ENCODE measurements at regions not wholly inside any gene's neighbourhood (a gene's known extent, or its start where the extent isn't known, plus 50 kb on each side); places are given as distances from the start of the nearest gene placed in this dataset.

- TF ChIP-seq ZNF384 (IDR thresholded peaks at IDR 0.05) (no peak), BHLHE40 (IDR thresholded peaks at IDR 0.05; ENCODE audit: borderline replicate concordance) (no peak), FOXK2 (IDR thresholded peaks at IDR 0.05) (no peak), FOXM1 (IDR thresholded peaks at IDR 0.05; ENCODE audit: borderline replicate concordance) (no peak), FOXA1 (IDR thresholded peaks at IDR 0.05) (no peak)
Observed at GRCh38 chr6:168838037-168838399, 397.0 kb downstream of the SMOC2 start.
